ENCODE measurements at regions not wholly inside any gene's neighbourhood (a gene's known extent, or its start where the extent isn't known, plus 50 kb on each side); places are given as distances from the start of the nearest gene placed in this dataset.

DNA sequence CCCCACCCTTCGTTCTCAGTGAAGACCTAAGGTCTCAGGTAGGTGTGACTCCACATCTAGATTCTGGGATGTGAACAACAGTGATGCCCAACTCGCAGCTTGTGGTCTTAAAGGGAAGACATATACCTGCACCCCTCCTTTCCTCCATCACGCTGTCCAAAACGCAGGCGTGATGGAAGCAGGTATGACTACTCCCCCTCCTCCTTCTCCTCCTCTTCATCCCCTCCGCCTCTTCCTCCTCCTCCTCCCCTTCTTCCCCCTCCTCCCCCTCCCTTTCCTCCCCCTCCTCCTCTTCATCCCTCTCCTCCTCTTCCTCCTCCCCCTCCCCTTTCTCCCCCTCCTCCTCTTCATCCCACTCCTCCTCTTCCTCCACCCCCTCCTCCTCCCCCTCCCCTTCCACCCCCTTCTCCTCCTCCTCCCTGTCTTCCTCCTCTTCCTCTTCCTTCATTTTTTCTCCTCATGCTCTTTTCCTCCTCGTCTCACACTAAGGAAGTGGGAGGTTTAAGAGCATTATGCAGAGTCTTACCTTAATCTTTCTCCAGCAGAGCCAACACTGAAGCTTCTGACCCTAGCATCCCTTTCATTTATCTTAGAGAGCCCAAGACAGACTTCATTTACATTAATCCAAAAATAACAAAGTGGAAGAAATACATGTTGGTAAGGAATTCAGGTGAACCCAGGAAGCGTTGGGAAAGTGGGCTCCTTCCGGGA lies 352.5 kb downstream of the FOXL1 start:
- intact Hi-C loops (cut with DNase I; ENCODE audit: low total_unique reads), result no loop called here
- TF ChIP-seq, protein P1, sequence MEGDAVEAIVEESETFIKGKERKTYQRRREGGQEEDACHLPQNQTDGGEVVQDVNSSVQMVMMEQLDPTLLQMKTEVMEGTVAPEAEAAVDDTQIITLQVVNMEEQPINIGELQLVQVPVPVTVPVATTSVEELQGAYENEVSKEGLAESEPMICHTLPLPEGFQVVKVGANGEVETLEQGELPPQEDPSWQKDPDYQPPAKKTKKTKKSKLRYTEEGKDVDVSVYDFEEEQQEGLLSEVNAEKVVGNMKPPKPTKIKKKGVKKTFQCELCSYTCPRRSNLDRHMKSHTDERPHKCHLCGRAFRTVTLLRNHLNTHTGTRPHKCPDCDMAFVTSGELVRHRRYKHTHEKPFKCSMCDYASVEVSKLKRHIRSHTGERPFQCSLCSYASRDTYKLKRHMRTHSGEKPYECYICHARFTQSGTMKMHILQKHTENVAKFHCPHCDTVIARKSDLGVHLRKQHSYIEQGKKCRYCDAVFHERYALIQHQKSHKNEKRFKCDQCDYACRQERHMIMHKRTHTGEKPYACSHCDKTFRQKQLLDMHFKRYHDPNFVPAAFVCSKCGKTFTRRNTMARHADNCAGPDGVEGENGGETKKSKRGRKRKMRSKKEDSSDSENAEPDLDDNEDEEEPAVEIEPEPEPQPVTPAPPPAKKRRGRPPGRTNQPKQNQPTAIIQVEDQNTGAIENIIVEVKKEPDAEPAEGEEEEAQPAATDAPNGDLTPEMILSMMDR (IDR thresholded peaks at IDR 0.05), result no peak
- Histone ChIP-seq H3K27ac (peak overlapping the region; percentile 32 to 48), H3K4me3 (peak overlapping the region in 1 of 2 donors; percentile 39), H3K9me3 (no peaks in the 10 kb centered on the region), H3K27me3 (no peaks in the 10 kb centered on the region), H3K36me3 (no peaks in the 10 kb centered on the region), H3K4me1 (peaks cover 0 to 29% (median 17%) of the 10 kb centered on the region in 4 donors)
- DNase-seq, result no peak

DNA sequence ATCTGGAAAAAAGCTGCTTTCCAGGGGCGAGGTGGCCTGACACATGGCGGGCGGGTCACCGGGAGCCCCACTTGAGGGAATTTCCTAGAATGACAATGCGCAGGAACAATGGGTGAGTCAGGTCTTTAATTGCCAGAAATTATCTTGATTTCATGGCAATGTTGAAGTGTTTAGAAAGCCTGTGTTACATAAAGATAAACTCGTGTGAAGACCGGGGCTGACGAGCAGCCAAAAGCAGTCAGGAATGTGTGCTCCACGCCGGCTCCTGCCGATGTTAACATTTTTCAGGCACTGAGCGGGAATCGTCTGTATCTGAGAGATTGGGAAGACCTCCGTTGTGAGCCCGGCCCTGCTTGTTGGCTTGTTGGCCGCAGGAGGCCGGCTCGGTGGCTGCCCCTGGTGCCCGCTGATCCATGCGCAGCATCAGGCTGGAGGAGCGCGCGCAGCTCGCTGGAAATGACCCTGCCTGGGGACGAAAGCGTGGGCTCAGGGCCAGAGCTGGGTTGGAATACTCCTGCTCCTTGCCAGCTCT lies 353.1 kb downstream of the FOXL1 start:
- H3K36me3 ChIP-seq, result no peaks in the 10 kb centered on the region
- intact Hi-C loops (cut with DNase I; ENCODE audit: low total_unique reads), result no loop called here
- peak overlapping the region; percentile 15 to 39 for H3K4me3 ChIP-seq
- DNase-seq, result peak; percentile 47 to 84
- peak overlapping the region; percentile 32 to 48 for H3K27ac ChIP-seq
- H3K9me3 ChIP-seq, result no peaks in the 10 kb centered on the region
- no peaks in the 10 kb centered on the region for H3K27me3 ChIP-seq
- TF ChIP-seq, protein P1 (IDR thresholded peaks at IDR 0.05), result peak in 1 of 2 experiments; percentile 23
- H3K4me1 ChIP-seq, result peaks cover 0 to 29% (median 17%) of the 10 kb centered on the region in 4 donors

DNA sequence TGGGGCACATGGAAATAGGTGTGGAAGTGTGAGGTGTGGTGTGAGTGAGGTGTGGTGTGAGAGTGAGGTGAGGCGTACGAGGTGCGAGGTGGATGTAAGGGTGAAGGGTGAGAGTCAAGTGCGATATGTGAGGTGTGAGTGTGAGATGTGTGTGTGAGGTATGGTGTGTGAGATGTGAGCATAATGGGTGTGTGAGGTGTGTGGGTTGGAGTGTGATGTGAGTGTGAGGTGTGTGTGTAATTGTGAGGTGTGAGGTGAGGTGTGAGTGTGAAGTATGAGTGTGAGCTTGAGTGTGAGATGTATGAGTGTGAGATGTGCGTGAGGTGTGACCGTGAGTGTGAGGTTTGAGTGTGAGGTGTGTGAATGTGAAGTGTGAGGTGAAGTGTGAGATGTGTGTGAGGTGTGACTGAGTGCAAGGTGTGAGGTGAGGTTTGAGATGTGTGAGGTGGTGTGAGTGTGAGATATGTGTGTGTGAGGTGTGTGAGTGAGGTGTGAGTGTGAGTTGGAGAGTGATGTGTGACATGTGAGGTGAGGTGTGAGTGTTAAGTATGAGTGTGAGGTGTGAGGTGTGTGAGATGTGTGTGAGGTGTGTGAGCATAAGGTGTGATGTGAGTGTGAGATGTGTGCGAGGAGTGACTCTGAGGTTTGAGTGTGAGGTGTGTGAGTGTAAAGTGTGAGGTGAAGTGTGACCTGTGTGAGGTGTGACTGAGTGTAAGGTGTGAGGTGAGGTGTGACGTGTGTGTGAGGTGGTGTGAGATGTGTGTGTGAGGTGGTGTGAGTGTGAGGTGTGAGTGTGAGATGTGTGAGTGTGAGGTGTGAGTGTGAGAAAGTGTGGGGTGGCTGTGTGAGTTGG lies 354.0 kb downstream of the FOXL1 start:
- Histone ChIP-seq H3K4me3 (peak overlapping the region in 1 of 2 donors; percentile 39), H3K27ac (peak overlapping the region in 1 of 2 donors; percentile 32), H3K4me1 (peaks cover 0 to 29% (median 17%) of the 10 kb centered on the region in 4 donors), H3K9me3 (no peaks in the 10 kb centered on the region), H3K36me3 (no peaks in the 10 kb centered on the region), H3K27me3 (no peaks in the 10 kb centered on the region)
- intact Hi-C loops (cut with DNase I; ENCODE audit: low total_unique reads), result no loop called here
- DNase-seq, result no peak
- TF ChIP-seq, protein P1 (IDR thresholded peaks at IDR 0.05), result no peak

DNA sequence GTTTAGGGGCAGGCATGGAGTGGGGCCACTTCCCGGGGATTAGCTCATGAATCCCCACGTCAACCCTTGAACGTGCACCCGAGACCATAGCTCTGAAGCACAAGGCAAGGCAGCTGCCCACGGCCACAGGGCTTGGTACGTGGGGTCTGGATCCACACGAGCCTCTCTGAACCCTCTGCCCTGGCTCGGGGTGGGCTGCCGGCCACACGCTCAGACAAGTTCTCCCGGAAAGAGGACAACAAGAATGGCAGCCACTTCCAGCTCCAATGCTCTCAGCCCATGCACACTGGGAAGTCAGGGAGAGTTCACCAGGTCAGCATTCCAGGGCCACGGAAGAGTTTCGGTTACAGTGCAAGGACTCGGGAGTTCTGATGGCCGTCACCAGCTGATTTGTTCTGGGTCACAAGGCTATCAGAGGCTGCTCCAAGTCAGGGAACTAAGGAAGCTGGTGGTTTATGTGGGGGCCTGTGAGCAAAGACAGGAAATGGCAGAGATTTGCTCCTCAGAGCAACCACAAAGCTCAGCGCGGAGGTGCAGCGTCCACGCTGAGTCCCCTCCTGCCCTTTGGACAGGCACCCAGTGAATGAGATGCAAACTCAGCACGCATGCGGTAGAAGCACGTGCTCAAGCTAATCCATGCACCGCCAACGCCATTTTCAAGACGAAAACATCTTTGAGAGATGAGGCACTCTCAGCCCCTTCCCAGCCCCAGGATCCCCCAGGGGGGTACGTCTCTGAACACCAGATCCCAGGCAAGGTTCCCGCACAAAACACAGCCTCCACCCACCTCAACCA lies 356.4 kb downstream of the FOXL1 start:
- peaks cover 0 to 20% (median 10%) of the 10 kb centered on the region in 4 donors for H3K4me1 ChIP-seq
- intact Hi-C loops (cut with DNase I; ENCODE audit: low total_unique reads), result no loop called here
- H3K27ac ChIP-seq, result no peak overlapping the region
- DNase-seq, result no peak
- H3K27me3 ChIP-seq, result no peaks in the 10 kb centered on the region
- no peaks in the 10 kb centered on the region for H3K36me3 ChIP-seq
- TF ChIP-seq, protein P1 (IDR thresholded peaks at IDR 0.05), result no peak
- H3K4me3 ChIP-seq, result no peak overlapping the region
- no peaks in the 10 kb centered on the region for H3K9me3 ChIP-seq

DNA sequence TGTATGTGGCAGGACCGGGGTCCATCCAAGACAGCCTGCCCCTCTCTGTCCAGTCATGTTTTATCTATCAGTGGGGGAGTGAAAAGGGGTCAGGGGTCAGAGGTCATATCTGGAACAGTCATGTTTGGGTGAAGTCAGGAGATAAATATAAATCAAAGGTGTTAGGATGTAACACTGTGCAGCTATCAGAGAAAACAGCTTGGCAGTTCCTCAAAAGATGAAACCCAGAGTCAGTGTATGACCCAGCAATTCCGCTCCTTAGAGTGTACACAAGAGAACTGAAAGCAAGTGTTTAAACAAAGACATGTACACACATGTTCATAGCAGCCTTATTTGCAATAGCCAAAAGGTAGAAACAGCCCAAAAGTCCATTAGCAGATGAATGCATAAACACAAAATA lies 361.3 kb downstream of the FOXL1 start:
- Histone ChIP-seq H3K27me3 (no peaks in the 10 kb centered on the region), H3K36me3 (no peaks in the 10 kb centered on the region), H3K4me1 (peaks cover 0 to 17% (median 7%) of the 10 kb centered on the region in 4 donors), H3K9me3 (no peaks in the 10 kb centered on the region), H3K27ac (no peak overlapping the region), H3K4me3 (no peak overlapping the region)
- intact Hi-C loops (cut with DNase I; ENCODE audit: low total_unique reads), result no loop called here
- DNase-seq, result no peak
- TF ChIP-seq, protein P1 (IDR thresholded peaks at IDR 0.05), result no peak
